ENCODE measurements at regions not wholly inside any gene's neighbourhood (a gene's known extent, or its start where the extent isn't known, plus 50 kb on each side); places are given as distances from the start of the nearest gene placed in this dataset.

- Mint-ChIP-seq H3K9me3 (no peaks in the 10 kb centered on the region), H3K4me3 (no peak overlapping the region), H3K4me1 (peaks cover 0 to 10% of the 10 kb centered on the region in 2 experiments; a peak in 2 of 4 replicates), H3K27ac (no peak overlapping the region), H3K27me3 (ENCODE audit: low read depth) (no peaks in the 10 kb centered on the region), H3K36me3 (ENCODE audit: insufficient read depth in 1 of 3, low read depth in 3 of 3) (no peaks in the 10 kb centered on the region)
- Histone ChIP-seq H3K27ac (ENCODE audit: insufficient read length, low read depth, low read length) (no peak overlapping the region), H4K8ac (replicated peaks; ENCODE audit: insufficient read length, low read depth, low read length) (no peak overlapping the region), H3K9me3 (ENCODE audit: control insufficient read depth, low read depth, low read length) (no peaks in the 10 kb centered on the region), H3K79me2 (ENCODE audit: insufficient read depth, low read length) (no peaks in the 10 kb centered on the region), H4K20me1 (ENCODE audit: control insufficient read depth, insufficient read depth, insufficient read length) (no peaks in the 10 kb centered on the region), H3K14ac (ENCODE audit: insufficient read depth, low read length) (no peak overlapping the region), H3K9ac (ENCODE audit: extremely low read depth, insufficient read length, low read length) (no peak overlapping the region), H2BK15ac (ENCODE audit: low read depth, low read length) (no peak overlapping the region), H2BK5ac (ENCODE audit: insufficient read length, low read length) (no peak overlapping the region), H3K23me2 (ENCODE audit: insufficient read length, low read depth, low read length, poor library complexity, severe bottlenecking) (no peaks in the 10 kb centered on the region), H3T11ph (ENCODE audit: low read length) (no peak overlapping the region), H3K23ac (ENCODE audit: insufficient read length, low read depth, low read length) (no peak overlapping the region), H2BK120ac (ENCODE audit: low read depth, low read length, poor library complexity, severe bottlenecking) (no peak overlapping the region), H2BK20ac (ENCODE audit: low read depth, low read length, poor library complexity, severe bottlenecking) (no peak overlapping the region), H2AK5ac (ENCODE audit: insufficient read length, low read length) (no peak overlapping the region), H3K56ac (ENCODE audit: insufficient read length, low read depth, low read length) (no peak overlapping the region), H3K27me3 (ENCODE audit: insufficient read depth, low read length) (no peaks in the 10 kb centered on the region), H2AFZ (ENCODE audit: low read length) (no peak overlapping the region), H3K4me1 (ENCODE audit: insufficient read depth, low read length) (no peaks in the 10 kb centered on the region), H3K4me2 (ENCODE audit: insufficient read depth, insufficient read length, low read length) (no peak overlapping the region), H3K79me1 (ENCODE audit: insufficient read depth, low read depth, low read length, poor library complexity, severe bottlenecking) (no peaks in the 10 kb centered on the region), H2BK12ac (ENCODE audit: insufficient read length, low read depth, low read length) (no peak overlapping the region), H3K18ac (ENCODE audit: insufficient read length, low read depth, low read length) (no peak overlapping the region), H4K5ac (ENCODE audit: insufficient read length, low read depth, low read length) (no peak overlapping the region), H3K4ac (ENCODE audit: low read depth, low read length) (no peak overlapping the region), H4K91ac (ENCODE audit: insufficient read length, low read depth, low read length) (no peak overlapping the region)
- no peak for DNase-seq
- WGBS (ENCODE audit: extremely low coverage, insufficient read length, low lambda C conversion rate), result no CpG with 5 or more reads among the region's 11 CpGs
- TF ChIP-seq CTCF (conservative IDR thresholded peaks at IDR 0.05), result no peak
Measured at GRCh38 chr6:11633741-11634509, 96.4 kb downstream of the TMEM170B start.
